OCI-LY7 (cell line): ENCODE measurements at regions not wholly inside any gene's neighbourhood (a gene's known extent, or its start where the extent isn't known, plus 50 kb on each side); places are given as distances from the start of the nearest gene placed in this dataset.

Experiments used
- EZH2phosphoT487 ChIP-seq: fragments of 200-600 bp; sonication (generic); IDR thresholded peaks from 2 replicates; pipeline ENCODE4 v1.6.1; 2018; ENCODE audit warnings: low read depth, borderline replicate concordance, mild to moderate bottlenecking, mixed run types, antibody characterized with exemption, low read length, moderate library complexity, mixed read lengths
- TF ChIP-seq, protein P1 (sequence below): fragments of 200-600 bp; sonication (generic); conservative IDR thresholded peaks from 2 replicates; pipeline ENCODE4 v1.5.1; 2014; ENCODE audit warnings: mild to moderate bottlenecking, antibody characterized with exemption, low read length, moderate library complexity, mixed read lengths

DNA sequence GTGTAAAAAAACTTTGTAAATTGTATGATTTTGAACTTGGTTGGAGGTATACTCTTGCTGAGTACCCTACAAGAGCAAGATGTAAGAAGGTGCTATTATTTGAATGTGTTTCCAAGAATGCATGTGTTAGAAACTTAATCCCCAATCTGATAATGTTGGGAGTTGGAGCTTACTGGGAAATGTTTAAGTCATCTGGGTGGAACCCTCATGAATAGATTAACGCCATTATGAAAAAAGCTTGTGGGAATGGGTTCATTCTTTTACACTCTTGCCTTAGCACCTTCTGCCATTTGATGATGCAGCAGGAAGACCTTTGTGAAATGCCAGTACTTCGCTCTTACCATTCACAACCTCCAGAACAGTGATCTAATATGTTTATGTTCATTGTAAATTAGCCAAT lies 498.3 kb downstream of the TMEM135 start:
- TF ChIP-seq, protein P1, sequence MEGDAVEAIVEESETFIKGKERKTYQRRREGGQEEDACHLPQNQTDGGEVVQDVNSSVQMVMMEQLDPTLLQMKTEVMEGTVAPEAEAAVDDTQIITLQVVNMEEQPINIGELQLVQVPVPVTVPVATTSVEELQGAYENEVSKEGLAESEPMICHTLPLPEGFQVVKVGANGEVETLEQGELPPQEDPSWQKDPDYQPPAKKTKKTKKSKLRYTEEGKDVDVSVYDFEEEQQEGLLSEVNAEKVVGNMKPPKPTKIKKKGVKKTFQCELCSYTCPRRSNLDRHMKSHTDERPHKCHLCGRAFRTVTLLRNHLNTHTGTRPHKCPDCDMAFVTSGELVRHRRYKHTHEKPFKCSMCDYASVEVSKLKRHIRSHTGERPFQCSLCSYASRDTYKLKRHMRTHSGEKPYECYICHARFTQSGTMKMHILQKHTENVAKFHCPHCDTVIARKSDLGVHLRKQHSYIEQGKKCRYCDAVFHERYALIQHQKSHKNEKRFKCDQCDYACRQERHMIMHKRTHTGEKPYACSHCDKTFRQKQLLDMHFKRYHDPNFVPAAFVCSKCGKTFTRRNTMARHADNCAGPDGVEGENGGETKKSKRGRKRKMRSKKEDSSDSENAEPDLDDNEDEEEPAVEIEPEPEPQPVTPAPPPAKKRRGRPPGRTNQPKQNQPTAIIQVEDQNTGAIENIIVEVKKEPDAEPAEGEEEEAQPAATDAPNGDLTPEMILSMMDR: no peak
- TF ChIP-seq EZH2phosphoT487: no peak
